Skin of body (tissue), 1 donor: ENCODE measurements at regions not wholly inside any gene's neighbourhood (a gene's known extent, or its start where the extent isn't known, plus 50 kb on each side); places are given as distances from the start of the nearest gene placed in this dataset.

Experiments
- DNase-seq: peaks from one replicate; lab custom pipeline; 2025; lab: John Stamatoyannopoulos, UW

- DNase-seq: no peak
Measured at GRCh38 chr3:180092889-180093288, 56.2 kb upstream of the PEX5L start.

- no peak for DNase-seq
Measured at GRCh38 chr3:180093535-180093934, 56.8 kb upstream of the PEX5L start.

DNA sequence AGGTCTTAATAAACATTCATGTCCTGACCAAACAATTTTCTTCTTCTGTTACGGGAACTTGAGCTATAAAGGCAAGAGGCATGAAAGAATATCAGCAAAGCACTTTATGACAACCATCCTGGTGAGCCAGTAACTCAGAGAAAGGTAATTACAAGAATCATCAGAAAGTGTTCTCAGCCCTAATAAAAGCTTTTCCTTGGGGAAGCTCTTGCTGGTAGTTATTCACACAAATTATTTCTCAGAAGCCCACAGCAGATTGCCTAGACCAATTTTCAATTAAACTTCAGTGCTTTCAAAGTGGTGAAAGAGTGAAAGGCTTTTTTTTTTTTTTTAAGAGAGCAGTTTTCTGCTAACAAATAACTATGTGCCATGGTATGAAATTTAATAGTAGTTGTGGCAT, 60.9 kb upstream of the PEX5L start:
- DNase-seq: no peak

DNA sequence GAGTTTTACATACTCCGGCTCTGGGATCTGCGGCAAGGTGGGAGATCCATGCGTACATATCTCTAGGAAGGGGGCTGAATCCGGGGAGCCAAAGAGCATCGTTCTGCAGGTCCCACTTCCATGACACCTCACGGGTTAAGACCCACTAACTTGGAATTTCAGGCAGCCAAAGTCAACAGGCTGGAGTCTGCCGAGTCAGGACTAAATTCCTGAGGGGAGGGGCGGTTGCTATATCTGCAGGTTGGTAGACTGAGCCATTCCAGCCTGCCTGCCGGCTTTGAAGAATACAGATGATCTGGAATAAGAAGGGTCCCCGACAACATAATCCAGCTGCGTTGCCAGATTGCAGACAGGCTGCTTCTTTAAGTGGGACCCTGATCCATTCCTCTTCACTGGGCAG, 65.4 kb upstream of the PEX5L start:
- no peak for DNase-seq

GRCh38 chr3:180102604-180103003, 65.9 kb upstream of the PEX5L start:
- DNase-seq: no peak

- DNase-seq: no peak
Measured at GRCh38 chr3:180116203-180116602, 79.5 kb upstream of the PEX5L start.

DNA sequence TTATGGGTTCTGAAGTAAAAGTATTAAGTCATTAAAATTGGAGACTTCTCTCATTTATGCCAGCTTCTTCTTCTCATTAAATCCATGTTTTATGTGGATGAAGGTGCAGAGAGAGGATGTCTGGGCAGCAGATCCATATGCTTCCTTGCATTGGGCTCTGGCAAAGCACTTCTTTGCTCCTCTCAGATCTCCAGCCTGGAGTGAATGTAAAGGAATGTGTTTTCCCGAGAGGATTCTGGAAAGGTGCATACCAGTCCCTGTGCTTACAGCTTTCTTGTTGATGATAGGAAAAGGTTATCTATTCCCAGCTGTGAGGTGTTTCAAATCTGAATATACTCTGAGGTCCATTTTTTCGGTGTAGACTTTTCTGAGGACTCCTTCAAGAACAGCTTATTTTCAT, 79.9 kb upstream of the PEX5L start:
- DNase-seq: no peak

- DNase-seq: no peak
Measured at GRCh38 chr3:180117381-180118163, 80.8 kb upstream of the PEX5L start.

GRCh38 chr3:180119567-180119966, 82.8 kb upstream of the PEX5L start:
- no peak for DNase-seq

- DNase-seq: no peak
Measured at GRCh38 chr3:180123928-180124327, 87.2 kb upstream of the PEX5L start.

DNA sequence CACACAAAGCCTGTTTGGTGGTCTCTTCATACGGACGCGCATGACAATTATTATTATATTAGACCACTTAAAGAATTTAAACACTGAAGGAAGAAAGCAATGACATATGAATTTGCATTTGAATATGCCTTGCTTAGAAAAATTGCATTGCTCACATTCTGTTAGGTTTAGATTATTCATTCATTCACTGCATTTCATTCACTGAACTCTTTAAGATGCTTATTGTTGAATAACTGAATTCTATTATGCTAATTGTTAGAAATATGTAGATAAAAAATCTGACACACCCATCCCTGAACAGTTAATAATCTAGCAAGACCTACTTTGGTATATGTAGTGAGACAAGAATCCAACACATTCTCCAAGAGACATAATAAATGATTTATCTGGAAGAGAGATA, 94.4 kb upstream of the PEX5L start:
- DNase-seq: no peak

DNA sequence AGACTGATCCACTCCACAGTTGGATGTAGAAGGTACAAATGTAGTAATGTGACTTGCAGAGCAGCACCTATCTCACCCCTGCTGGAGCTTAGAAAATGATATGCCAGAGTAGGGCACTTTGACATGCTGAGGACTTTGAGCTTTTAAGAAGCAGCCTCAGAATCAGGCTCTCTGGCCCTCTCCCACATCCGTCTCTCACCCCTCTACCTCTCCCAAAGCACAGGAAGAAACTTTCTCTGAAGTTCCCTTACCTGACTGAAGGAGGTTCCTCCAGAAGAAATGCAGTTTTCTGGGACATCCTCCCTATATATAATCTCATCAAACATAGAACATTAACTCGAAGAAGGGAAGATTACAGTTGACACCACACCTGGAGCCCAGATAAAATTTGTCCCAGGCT, 98.4 kb upstream of the PEX5L start:
- DNase-seq: no peak

- no peak for DNase-seq
Measured at GRCh38 chr3:180138871-180139270, 102.1 kb upstream of the PEX5L start.

DNA sequence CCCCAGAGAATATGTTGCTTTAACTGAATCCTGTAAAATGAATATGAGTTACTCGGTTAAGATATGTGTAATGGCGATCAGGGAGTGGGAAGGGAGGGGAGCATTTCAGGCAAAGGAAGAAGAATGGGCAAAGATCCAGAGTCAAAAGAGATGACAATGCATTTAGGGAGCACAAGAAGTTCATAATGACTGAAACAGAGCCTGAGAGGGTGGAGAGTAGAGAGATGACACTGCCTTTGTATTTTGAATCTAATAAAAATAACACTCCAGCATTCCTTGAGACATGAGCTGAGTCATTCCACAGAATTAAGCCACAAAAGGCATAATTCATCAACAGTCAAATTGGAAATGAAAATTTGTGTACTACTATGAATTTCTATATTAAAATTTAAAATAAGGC, 105.3 kb upstream of the PEX5L start:
- no peak for DNase-seq

DNA sequence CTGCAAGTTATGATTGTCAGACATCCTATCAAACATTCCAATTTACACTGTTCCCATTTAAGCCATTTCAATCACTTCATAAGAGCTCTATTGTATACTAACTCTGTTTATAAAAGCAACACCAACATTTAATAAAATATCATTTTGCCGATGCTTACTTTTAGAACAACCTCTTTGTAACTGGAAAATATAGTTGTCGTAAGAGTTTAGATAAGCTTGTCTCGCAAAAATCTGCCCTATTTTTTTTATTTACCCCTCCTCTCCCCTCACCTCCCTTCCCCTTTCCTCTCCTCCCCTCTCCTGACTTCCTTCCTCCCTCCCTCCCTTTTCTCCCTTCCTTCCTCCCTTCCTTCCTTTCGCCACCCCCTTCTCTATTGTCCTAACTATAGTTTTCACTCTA, 105.7 kb upstream of the PEX5L start:
- no peak for DNase-seq

DNA sequence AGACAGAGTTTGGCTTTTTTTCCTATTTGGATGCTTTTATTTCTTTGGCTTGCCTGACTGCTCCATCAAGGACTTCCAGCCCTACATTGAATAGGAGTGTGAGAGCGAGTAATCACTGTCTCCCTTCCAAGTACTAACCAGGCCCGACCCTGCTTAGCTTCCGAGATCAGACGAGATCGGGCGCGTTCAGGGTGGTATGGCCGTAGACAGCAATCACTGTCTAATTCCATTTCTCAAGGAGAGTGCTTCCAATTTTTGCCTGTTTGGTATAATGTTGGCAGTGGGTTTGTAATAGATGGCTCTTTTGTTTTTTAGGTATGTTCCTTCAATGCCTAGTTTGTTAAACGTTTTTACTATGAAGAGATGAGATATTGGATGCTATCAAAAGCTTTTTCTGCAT, 125.0 kb upstream of the PEX5L start:
- no peak for DNase-seq

DNA sequence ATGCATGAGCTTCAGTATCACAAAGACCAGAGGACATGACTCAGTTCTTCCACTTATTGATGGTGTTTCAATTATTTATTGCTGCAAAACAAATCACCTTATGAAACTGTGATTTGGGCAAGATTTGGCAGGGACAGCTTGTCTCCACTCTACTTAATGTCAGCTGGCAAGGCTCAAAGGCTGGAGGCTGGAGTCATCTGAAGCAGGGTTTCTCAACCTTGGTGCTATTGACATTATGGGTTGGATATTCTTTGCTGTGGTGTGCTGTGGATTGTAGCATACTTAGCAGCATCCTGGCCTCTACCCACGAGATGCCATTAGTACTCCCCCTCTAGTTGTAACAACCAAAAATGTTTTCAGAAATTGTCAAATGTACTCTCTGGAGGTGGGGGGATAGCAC, 138.8 kb upstream of the PEX5L start:
- DNase-seq: no peak

- no peak for DNase-seq
Measured at GRCh38 chr3:180176059-180176458, 139.3 kb upstream of the PEX5L start.

- DNase-seq: no peak
Measured at GRCh38 chr3:180177255-180177654, 140.5 kb upstream of the PEX5L start.

- no peak for DNase-seq
Measured at GRCh38 chr3:180179562-180179961, 142.8 kb upstream of the PEX5L start.

GRCh38 chr3:180180795-180181194, 144.1 kb upstream of the PEX5L start:
- DNase-seq: no peak

GRCh38 chr3:180181387-180181786, 144.7 kb upstream of the PEX5L start:
- no peak for DNase-seq

DNA sequence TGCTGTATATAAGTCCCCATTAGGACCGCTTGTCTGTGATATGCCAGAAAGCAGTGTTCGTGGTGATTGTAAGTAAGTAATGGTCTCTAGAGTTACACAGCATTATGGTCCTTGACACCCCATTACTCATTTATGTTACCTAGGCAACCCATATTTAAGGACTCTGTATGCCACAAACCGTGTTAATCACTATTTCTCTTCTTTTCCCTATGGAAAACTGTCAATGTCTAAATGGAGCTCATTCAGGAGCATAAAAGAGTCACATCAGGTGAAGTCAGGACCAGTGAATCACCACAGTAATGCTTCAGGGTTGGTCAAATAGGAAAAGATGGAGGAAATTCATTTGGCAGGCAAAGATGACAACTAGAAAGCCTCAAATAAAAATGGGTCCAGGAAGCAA, 146.6 kb upstream of the PEX5L start:
- no peak for DNase-seq

DNA sequence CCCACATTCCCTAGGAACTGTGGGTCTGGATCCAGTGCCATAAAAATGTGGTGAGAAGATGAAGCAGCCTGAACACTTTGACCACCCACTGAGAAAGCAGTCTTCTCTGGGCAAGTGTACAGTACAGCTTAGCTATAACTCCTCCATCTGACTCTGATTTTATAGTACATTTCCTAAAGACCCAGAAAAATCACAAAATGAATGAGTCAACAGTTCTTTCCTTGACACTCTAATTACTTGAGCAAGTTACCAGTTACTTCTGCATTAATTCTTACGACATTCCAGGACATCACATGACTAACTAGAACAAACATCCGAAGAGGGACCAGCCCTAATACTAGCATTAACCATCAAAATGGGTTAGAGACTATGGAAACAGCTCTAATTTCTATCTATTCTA, 148.1 kb upstream of the PEX5L start:
- DNase-seq: no peak
